Ectodermal cell (in vitro differentiated cells): ENCODE measurements at regions not wholly inside any gene's neighbourhood (a gene's known extent, or its start where the extent isn't known, plus 50 kb on each side); places are given as distances from the start of the nearest gene placed in this dataset.
"Not testable (repeated sequence)": the region's sequence is repeated elsewhere in the genome, so short reads cannot be mapped to it uniquely, and the experiment has no call there.

Source experiments
- H3K27ac ChIP-seq: 2 replicates; pipeline ENCODE4 v1.7.0; 2013; ENCODE audit warnings: mild to moderate bottlenecking, low read depth, low read length; ENCODE audit not compliant: insufficient read depth, poor library complexity, severe bottlenecking
- H3K27me3 ChIP-seq: 2 replicates; pipeline ENCODE4 v1.7.0; 2013; ENCODE audit warnings: mild to moderate bottlenecking, low read length; ENCODE audit not compliant: insufficient read depth, control insufficient read depth, poor library complexity, severe bottlenecking
- H3K36me3 ChIP-seq: one replicate; pipeline ENCODE4 v1.7.0; 2013; ENCODE audit warnings: low read length; ENCODE audit not compliant: control insufficient read depth, insufficient read depth
- H3K4me1 ChIP-seq: one replicate; pipeline ENCODE4 v1.7.0; 2013; ENCODE audit warnings: low read length; ENCODE audit not compliant: control insufficient read depth, insufficient read depth
- H3K4me3 ChIP-seq: 2 replicates; pipeline ENCODE4 v1.7.0; 2013; ENCODE audit warnings: low read depth, low read length, control low read depth; ENCODE audit not compliant: insufficient read depth
- H3K9me3 ChIP-seq: 2 replicates; pipeline ENCODE4 v1.7.0; 2013; ENCODE audit warnings: mild to moderate bottlenecking, low read length, moderate library complexity; ENCODE audit not compliant: control insufficient read depth
- WGBS, 2 experiments: methylation state at CpG; one replicate each; pipeline ENCODE4 v1.1.7; 2013; ENCODE audit warnings: missing lambda C conversion rate in 2 of 2; 5-methylcytosine and 5-hydroxymethylcytosine counted together

DNA sequence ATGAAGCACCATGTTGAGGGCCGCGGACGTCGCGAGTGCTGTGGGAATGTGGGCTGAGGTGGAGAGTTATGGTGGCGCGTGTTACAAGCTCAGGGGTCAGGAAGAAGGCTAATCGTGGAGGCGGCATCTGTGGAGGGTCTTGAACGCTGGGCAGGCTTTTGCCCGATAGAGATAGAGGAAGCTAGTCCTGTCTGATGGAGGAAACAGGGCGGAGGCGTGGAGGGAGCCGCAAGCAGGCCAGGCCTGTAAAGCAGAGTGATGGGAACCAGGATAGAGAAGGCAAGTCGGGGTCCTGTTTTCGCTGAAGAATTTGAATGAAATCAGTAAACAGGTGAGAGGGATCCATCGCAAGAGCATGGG lies 2654.3 kb upstream of the DEFB115 start:
- H3K27me3 ChIP-seq, H3K27ac ChIP-seq, H3K9me3 ChIP-seq, H3K4me1 ChIP-seq, H3K36me3 ChIP-seq: not testable (repeated sequence)
- peak overlapping the region; percentile 73 for H3K4me3 ChIP-seq
- WGBS, 2 experiments: 76 to 79% methylated on average over 15 to 17 of the region's 17 CpGs

DNA sequence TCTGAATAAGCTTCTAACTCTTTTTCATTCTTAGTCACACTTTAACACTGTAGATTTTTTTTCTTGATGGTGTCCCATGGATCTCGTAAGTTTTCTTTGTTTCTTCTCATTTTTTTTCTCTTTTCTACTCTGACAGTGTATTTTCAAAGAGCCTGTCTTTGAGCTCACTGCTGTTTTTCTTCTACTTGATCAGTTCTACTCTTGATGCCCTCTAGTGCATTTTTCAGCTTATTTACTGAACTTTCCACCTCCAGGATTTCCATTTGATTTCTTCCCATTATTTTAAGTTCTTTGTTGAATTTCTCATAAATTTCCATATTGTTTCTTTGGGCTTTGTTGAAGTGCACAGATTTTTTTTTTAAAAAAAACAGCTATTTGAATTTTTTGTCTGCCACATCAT lies 2641.1 kb upstream of the DEFB115 start:
- Histone ChIP-seq H3K27me3 (no peaks in the 10 kb centered on the region), H3K9me3 (peaks cover 6% of the 10 kb centered on the region), H3K4me1 (no peaks in the 10 kb centered on the region), H3K4me3 (no peak overlapping the region), H3K27ac (no peak overlapping the region), H3K36me3 (no peaks in the 10 kb centered on the region)
- 80 to 87% methylated on average over 1 of the region's 1 CpG for WGBS, 2 experiments

DNA sequence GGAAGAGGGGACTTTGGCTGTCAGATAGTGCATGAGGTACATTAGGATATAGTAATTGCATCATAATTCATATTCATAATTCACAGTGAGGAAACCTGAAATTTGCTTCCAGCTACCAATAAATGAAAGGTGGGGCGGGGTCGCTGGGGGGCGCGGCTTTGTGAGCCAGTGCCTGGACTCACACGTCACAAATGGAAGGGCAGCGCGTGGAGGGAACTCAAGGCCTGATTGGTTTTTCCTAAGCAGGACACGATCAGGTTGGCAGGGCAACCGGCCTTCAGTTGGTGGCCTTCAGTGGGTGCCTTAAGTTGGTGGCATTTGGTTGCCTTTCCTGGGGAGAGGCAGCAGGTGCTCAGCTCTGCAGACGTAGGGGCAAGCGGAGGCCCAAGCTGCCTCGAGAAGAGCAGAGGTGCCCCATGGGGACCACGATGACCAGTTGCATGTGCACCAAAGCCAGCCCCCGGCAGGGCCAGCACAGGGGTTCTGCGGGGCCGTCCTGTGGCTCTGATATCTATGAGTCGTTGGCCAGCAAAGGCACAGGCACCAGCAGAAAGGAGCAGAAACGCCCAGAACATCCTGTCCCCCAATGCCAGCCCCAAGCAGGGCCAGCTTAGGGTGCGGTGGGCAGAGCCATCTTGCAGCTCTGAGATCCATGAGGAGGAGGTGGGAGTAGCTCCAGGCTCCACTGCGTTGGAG lies 2637.4 kb upstream of the DEFB115 start:
- H3K4me1 ChIP-seq, H3K36me3 ChIP-seq, H3K4me3 ChIP-seq, H3K27ac ChIP-seq, H3K27me3 ChIP-seq, H3K9me3 ChIP-seq: not testable (repeated sequence)
- 86 to 88% methylated on average over 20 of the region's 20 CpGs for WGBS, 2 experiments

DNA sequence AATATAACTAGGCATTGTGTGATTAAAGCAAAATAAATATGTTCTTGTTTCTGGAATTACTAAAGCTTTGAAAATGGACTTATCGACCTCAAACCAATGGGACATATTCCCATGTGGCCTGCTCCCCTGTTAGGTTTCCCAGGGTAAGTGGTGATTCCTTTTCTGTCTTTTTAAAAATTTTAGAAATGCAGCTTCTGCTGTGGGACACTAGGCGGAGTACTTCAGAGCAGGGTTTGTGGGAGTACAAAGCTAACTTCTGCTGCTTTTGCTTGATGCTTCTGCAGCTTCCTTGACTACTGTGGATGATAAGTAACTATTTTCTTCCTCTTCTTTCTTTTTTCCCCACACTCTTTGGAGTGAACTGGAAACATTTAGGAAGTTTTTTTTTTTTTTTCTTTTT lies 2632.4 kb upstream of the DEFB115 start:
- not testable (repeated sequence) for H3K27ac ChIP-seq, H3K4me1 ChIP-seq, H3K27me3 ChIP-seq, H3K36me3 ChIP-seq, H3K4me3 ChIP-seq, H3K9me3 ChIP-seq
- 60% methylated on average over 2 of the region's 2 CpGs for WGBS, 2 experiments

DNA sequence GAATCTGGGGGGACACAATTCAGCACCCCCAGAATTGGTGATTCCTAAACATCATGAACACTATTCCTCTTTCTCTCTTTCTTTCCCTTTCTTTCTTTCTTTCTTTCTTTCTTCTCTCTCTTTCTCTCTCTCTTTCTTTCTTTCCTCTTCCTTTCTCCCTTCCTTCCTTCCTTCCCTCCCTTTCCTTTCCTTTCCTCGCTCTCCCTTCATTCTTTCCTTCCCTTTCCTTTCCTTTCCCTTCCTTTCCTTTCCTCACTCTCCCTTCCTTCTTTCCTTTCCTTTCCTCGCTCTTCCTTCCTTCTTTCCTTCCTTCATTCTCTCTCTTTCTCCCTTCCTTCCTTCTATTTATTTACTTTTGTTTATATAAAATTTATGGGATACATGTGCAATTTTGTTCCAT lies 2616.6 kb upstream of the DEFB115 start:
- H3K4me3 ChIP-seq, H3K27me3 ChIP-seq, H3K4me1 ChIP-seq, H3K36me3 ChIP-seq, H3K27ac ChIP-seq, H3K9me3 ChIP-seq: not testable (repeated sequence)
- WGBS, 2 experiments: 50 to 60% methylated on average over 2 of the region's 2 CpGs
